GM10248 (cell line): ENCODE measurements at regions not wholly inside any gene's neighbourhood (a gene's known extent, or its start where the extent isn't known, plus 50 kb on each side); places are given as distances from the start of the nearest gene placed in this dataset.

ENCODE experiments used
- CTCF ChIA-PET: fragments of 300-600 bp; sonication (Branson Sonifier 250); formaldehyde crosslinking; extraction: SDS; loops from one replicate; lab custom pipeline; 2021; ENCODE audit warnings: antibody characterized with exemption; lab: Yijun Ruan, JAX
- POLR2A ChIA-PET: fragments of 350-650 bp; sonication (Branson Sonifier 250); formaldehyde crosslinking; extraction: SDS; loops from one replicate; lab custom pipeline; 2020; ENCODE audit warnings: antibody characterized with exemption; lab: Yijun Ruan, JAX
- DNase-seq: peaks from one replicate; pipeline ENCODE4 v3.0.0; 2012; ENCODE audit errors: extremely low spot score
- TF ChIP-seq, protein P1 (sequence below): IDR thresholded peaks from 2 replicates; pipeline ENCODE4 v1.5.1; 2012; ENCODE audit warnings: mild to moderate bottlenecking, low read depth; ENCODE audit errors: extremely low read depth, missing control alignments, control extremely low read depth

GRCh38 chr9:126150411-126151030 lies 176.1 kb upstream of the MVB12B start:
- CTCF ChIA-PET = no interaction called here
- POLR2A ChIA-PET = no interaction called here
- DNase-seq = no peak
- TF ChIP-seq, protein P1, sequence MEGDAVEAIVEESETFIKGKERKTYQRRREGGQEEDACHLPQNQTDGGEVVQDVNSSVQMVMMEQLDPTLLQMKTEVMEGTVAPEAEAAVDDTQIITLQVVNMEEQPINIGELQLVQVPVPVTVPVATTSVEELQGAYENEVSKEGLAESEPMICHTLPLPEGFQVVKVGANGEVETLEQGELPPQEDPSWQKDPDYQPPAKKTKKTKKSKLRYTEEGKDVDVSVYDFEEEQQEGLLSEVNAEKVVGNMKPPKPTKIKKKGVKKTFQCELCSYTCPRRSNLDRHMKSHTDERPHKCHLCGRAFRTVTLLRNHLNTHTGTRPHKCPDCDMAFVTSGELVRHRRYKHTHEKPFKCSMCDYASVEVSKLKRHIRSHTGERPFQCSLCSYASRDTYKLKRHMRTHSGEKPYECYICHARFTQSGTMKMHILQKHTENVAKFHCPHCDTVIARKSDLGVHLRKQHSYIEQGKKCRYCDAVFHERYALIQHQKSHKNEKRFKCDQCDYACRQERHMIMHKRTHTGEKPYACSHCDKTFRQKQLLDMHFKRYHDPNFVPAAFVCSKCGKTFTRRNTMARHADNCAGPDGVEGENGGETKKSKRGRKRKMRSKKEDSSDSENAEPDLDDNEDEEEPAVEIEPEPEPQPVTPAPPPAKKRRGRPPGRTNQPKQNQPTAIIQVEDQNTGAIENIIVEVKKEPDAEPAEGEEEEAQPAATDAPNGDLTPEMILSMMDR = no peak

- POLR2A ChIA-PET = no interaction called here
- TF ChIP-seq, protein P1 = no peak
- no peak for DNase-seq
- CTCF ChIA-PET = no interaction called here
These were observed 175.5 kb upstream of the MVB12B start for GRCh38 chr9:126151031-126151685.

- CTCF ChIA-PET = no interaction called here
- POLR2A ChIA-PET = no interaction called here
- TF ChIP-seq, protein P1 = no peak
- DNase-seq = peak; percentile 10
These were observed 174.9 kb upstream of the MVB12B start for GRCh38 chr9:126151686-126152134.

GRCh38 chr9:126152622-126153362 lies 173.8 kb upstream of the MVB12B start:
- DNase-seq = peak; percentile 3
- ChIA-PET CTCF (no interaction called here), POLR2A (no interaction called here)
- TF ChIP-seq, protein P1 = no peak

DNA sequence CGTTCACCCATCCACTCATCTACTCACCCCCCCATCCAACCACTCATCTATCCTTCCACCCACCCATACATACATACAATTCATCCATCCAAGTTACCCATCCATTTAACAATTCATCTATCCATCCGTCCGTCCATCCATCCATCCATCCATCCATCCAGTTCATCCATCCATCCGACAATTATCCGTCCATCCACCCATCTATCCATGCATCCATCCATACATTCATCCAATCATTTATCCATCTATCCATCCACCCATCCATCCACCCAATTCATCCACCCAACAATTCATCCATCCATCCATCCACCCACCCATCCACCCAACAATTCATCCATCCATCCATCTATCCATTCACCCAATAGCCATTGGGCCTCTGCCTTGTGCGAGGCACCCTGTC lies 173.2 kb upstream of the MVB12B start:
- no peak for DNase-seq
- CTCF ChIA-PET = interaction anchor here (1.9 kb wide), 1 partner anchor 11 kb away, joined by 4 read pairs; no protein-coding TSS in a partner anchor
- TF ChIP-seq, protein P1 = no peak
- POLR2A ChIA-PET = no interaction called here

DNA sequence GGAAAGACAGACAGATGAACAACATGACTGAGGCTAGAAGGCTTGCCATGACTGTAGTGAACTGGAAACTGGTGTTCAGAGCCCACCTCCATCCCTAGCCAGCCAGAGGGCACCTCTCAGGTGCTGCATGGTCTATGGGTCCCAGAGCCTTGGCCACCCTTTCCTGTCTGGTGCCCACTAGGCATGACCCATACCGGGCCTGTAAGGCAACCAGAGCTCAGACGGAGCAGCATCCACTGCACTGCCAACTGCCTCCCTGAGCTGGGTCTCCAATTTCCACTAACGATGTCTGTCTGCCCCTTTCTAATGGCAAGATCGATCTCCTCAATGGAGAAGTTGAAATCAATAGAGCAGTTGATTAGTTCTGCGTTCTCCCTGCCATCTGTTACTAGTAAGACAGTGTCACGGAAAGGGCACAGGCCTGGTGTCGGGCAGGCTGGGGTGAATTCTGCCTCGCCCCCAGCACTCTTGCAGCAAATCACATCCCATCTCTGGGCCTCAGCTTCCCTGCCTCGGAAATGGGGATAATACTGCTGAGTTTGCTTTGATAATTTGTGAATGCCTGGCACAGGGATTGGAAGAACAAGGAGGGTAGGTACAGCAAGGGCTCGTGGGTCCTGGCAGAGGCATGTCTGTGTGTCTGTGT lies 172.3 kb upstream of the MVB12B start:
- TF ChIP-seq, protein P1 = no peak
- DNase-seq = peak; percentile 2
- ChIA-PET POLR2A (no interaction called here), CTCF (interaction anchor here (1.9 kb wide), 1 partner anchor 10 kb away, joined by 4 read pairs; no protein-coding TSS in a partner anchor)
